GM19239 (cell line): ENCODE measurements at regions not wholly inside any gene's neighbourhood (a gene's known extent, or its start where the extent isn't known, plus 50 kb on each side); places are given as distances from the start of the nearest gene placed in this dataset.

Source experiments
- DNase-seq: peaks from one replicate; pipeline ENCODE4 v3.0.0; 2011; ENCODE audit warnings: low spot score; ENCODE audit not compliant: insufficient read length
- FAIRE-seq: peaks from 2 replicates; lab custom pipeline; 2011; peaks lifted over from hg19 to GRCh38; lab: Jason Lieb, UNC

DNA sequence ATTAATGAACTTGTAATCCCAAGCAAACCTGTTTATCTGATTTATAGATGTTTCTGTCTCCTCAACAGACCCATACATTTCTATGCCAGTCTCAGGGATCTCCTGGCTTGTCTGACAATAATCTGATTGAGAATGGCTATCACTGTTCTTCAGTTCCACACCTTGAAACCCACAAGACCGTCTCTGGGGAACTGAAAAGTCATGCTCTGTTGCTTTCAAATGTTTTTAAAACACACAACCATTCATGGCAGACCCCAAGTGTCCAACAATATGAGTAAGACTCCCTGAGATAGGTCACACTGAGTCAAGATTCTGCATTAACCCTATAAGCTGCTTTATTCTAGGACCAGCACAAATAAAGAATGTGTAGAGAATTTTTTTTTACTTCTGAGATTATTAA is 611.2 kb upstream of the PLXNA2 start:
- FAIRE-seq (no peak), DNase-seq (peak; percentile 9)

- FAIRE-seq (no peak), DNase-seq (no peak)
These were observed 613.3 kb upstream of the PLXNA2 start for GRCh38 chr1:208857465-208857864.

DNA sequence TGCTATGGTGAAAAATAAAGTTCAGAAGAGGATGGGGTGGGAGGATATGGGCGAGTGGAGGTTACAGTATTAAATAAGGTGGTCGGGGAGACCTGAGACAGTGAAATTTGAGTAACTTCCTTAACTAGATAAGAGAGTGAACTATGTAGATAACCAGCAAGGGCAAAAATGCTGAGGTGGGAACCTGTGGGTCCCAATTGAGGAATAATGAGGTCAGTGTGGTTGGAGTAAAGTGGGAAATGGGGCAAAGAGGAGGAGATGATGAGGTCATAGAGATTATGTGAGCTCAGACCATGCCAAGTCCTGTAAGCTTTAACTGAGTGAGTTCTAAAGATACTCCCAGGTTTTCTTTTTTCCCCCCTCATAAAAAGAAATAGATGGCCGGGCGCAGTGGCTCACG is 614.6 kb upstream of the PLXNA2 start:
- FAIRE-seq = no peak

GRCh38 chr1:208864366-208864965 is 620.3 kb upstream of the PLXNA2 start:
- no peak for FAIRE-seq
- no peak for DNase-seq

More for the DNA sequence above, 614.6 kb upstream of the PLXNA2 start:
- DNase-seq = no peak

GRCh38 chr1:208866386-208866955 is 622.3 kb upstream of the PLXNA2 start:
- FAIRE-seq (no peak), DNase-seq (no peak)

DNA sequence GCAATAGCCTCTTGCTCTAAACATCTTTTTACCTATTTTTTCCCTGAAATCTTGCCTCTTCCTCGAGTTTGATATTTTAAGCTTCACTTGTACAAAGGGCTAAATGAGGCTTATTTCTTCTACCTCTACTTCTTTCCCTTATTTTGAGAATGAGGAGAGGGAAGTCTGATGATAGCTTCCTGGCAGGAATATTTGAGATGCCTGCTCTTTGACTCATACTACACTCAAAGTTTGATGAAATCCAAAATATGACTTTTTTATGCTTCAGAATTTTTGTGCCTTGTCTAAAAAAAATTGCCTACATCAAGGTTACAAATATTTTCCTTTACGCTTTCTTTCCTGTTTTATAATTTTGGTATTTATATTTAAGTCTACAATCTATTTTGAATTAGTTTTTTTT is 624.4 kb upstream of the PLXNA2 start:
- DNase-seq = no peak
- no peak for FAIRE-seq

GRCh38 chr1:208874915-208875314 is 630.7 kb upstream of the PLXNA2 start:
- DNase-seq (no peak), FAIRE-seq (no peak)

DNA sequence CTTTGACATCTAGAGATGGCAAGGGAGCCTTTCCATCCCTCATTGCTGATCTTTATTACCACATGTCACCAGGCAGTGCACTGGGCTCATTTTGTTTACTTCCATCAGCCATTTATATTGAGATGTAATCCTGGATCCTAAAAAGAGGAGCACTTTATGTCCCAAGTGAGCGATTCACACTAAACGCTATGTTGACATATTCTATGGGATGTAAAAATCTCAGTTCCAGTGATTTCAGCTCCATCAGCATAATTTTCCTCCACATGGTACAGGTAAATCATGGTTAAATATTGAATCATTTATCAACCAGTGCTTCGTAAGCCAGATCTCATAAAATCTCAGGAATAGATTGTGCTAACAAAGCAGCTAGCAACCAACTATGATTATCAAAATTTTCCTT is 634.8 kb upstream of the PLXNA2 start:
- FAIRE-seq = no peak
- no peak for DNase-seq

DNA sequence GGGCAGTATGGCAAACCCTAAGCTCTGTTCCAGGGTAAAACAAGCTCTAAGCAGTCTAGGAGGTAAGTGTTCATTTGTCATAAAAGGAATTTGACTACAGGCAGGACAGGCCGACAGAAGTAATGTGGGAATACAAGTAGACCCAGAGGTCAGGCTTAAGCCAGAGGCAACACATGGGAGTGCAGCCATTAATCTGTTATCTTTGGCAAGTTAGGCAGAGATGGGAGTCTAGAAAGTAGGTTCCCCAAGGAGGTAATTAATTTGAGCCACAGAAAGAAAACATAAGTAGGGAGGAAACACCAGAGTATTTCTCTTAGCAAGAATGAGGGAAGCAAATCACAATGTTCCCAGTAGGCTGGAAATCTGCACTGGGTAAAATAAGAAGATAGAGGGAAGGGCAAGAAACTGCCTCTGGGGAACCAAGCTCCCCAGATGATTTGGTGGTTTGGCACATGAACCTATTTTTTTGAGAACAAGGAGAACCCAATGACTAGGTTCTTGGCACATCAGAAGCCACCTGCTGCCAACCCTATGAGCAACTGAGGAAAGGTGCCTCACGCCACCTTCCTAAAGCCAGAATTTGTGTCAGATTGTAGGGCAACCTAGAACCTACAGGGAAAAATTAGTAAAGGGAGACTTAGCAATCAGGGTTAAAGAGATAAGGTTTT is 636.4 kb upstream of the PLXNA2 start:
- DNase-seq (no peak), FAIRE-seq (no peak)

DNA sequence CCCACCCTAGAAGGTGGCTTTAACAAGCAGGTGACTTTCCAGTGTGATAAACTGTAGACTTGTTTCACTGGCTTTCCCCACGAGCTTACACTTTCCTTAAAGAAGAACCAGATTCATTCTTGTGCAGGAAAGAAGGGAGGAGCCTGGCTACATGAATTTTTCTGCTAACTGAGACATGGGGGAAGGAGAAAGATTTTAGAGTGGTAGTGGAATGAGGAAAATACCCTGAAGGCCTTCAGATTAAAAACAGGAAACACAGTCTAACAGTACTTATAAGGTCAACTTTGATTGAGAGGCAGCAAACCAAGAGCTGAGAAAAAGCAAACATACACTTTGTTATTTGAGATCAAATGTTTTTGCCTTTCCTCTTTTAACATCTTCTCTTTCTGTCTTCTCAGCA is 640.9 kb upstream of the PLXNA2 start:
- no peak for DNase-seq
- no peak for FAIRE-seq

- DNase-seq = no peak
- FAIRE-seq = no peak
These were observed 641.5 kb upstream of the PLXNA2 start for GRCh38 chr1:208885650-208886049.

- no peak for FAIRE-seq
- DNase-seq = no peak
These were observed 644.2 kb upstream of the PLXNA2 start for GRCh38 chr1:208888376-208888775.

GRCh38 chr1:208892147-208892546 is 648.0 kb upstream of the PLXNA2 start:
- FAIRE-seq (no peak), DNase-seq (no peak)

DNA sequence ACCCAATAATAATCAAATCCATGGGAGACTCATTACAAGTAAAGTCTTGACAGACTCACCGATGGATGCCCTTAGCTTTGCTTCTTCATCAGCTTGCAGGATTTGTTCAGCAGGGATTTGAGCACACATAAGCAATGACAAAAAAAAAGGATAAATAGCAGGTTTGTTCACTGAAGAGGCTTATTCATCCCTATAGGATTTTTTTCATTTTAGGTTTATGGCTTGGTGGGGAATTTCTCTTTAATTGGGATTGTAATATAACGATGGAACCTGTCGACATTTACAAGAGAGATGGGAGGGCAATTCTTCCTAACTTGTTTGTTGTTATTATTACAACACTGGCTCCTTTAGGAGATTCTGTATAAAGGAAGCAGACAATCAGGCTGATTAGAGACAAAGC is 649.1 kb upstream of the PLXNA2 start:
- FAIRE-seq = no peak
- DNase-seq = no peak

- no peak for DNase-seq
These were observed 651.0 kb upstream of the PLXNA2 start for GRCh38 chr1:208895181-208895580.

DNA sequence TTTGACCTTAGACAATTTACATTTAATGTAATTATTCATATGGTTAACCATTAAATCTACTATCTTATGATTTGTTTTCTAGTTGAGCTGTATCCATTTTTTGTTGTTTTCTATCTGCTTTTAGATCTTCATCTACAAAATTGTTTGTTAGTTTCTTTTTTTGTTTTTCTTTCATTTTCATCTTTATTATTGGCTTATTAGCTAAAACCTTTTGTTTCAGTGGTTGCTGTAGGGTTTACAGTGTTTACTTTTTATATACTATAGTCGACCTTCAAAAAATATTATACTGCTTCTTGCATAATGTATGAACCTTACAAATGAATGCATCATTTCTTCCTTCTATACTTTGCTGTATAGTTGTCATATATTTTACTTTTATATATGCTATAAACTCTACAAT is 651.6 kb upstream of the PLXNA2 start:
- DNase-seq (no peak), FAIRE-seq (no peak)

More at GRCh38 chr1:208895181-208895580, 651.0 kb upstream of the PLXNA2 start:
- FAIRE-seq = no peak

DNA sequence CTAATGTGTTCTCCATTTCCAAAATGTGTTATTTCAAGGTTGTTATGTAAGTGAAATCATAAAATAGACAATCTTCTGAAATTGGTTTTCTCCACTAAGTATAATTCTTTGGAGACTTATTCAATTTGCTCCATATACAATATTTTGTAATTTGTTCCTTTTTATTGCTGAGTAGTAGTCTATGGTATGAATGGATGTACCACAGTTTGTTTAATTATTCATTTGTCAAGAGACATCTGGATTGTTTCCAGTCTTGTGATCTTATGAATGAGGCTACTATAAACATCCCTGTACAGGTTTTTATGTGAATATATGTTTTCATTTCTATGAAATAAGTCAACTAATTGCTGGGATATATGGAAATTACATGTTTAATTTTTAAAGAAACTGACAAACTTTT is 652.6 kb upstream of the PLXNA2 start:
- FAIRE-seq (no peak), DNase-seq (no peak)

DNA sequence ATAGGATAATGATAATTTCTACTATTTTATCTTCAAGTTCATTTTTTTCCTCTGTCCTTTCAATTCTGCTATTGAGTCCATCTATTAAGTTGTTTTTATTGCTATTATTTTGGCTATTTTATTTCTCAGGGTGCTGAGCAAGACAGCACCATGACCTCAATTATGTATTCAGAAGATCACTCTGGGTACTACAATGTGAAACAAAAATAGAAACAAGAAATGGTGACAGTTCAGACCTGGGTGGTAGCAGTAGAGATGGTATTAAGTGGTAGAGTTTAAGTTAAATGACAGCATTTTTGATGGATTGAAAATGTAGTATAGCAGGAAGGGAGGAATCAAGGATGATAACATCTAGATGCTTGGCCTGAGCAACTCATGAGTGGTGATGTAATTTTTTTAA is 655.3 kb upstream of the PLXNA2 start:
- FAIRE-seq (no peak), DNase-seq (no peak)

GRCh38 chr1:208903251-208903905 is 659.2 kb upstream of the PLXNA2 start:
- FAIRE-seq (no peak), DNase-seq (no peak)

DNA sequence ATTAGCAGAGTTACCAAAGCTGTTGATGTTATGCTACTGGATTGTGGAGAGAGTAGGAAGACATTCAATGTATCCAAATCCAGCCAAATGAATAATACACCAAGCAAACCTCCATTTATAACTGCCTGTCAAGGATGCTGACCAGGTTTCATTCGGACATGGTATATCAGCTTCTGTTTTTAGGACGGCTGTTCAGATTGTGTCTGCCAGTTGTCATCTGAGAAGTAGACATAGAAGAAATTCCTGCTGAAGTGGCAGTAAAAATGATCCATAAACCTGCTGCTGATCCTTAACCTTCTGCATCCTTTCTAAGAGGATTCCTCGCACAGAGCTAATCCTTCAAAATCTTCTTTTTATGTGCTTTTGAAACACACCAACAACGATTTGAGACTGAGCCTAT is 663.6 kb upstream of the PLXNA2 start:
- FAIRE-seq (no peak), DNase-seq (no peak)
